NB4 (cell line): ENCODE measurements at regions not wholly inside any gene's neighbourhood (a gene's known extent, or its start where the extent isn't known, plus 50 kb on each side); places are given as distances from the start of the nearest gene placed in this dataset.
"Not testable (repeated sequence)": the region's sequence is repeated elsewhere in the genome, so short reads cannot be mapped to it uniquely, and the experiment has no call there.

Experiments used
- DNase-seq: peaks from one replicate; pipeline ENCODE4 v3.0.0; 2010; ENCODE audit warnings: low read depth
- H3K4me3 ChIP-seq: one replicate; pipeline ENCODE4 v1.5.1; 2011; ENCODE audit warnings: mild to moderate bottlenecking, low read depth, low read length, moderate library complexity
- MYC ChIP-seq: IDR thresholded peaks from 2 replicates; pipeline ENCODE4 v1.6.1; 2011; ENCODE audit warnings: low read depth, low read length
- POLR2A ChIP-seq: IDR thresholded peaks from 2 replicates; pipeline ENCODE4 v1.6.1; 2011; ENCODE audit warnings: mild to moderate bottlenecking; ENCODE audit not compliant: insufficient read length; ENCODE audit errors: extremely low read depth
- TF ChIP-seq, protein P1 (sequence below): IDR thresholded peaks from one replicate; pipeline ENCODE4 v1.5.1; 2012; ENCODE audit warnings: low read depth, low read length
- TF ChIP-seq, protein P2 (sequence below): IDR thresholded peaks from 2 replicates; pipeline ENCODE4 v1.6.1; 2011; ENCODE audit warnings: low read depth, low read length

DNA sequence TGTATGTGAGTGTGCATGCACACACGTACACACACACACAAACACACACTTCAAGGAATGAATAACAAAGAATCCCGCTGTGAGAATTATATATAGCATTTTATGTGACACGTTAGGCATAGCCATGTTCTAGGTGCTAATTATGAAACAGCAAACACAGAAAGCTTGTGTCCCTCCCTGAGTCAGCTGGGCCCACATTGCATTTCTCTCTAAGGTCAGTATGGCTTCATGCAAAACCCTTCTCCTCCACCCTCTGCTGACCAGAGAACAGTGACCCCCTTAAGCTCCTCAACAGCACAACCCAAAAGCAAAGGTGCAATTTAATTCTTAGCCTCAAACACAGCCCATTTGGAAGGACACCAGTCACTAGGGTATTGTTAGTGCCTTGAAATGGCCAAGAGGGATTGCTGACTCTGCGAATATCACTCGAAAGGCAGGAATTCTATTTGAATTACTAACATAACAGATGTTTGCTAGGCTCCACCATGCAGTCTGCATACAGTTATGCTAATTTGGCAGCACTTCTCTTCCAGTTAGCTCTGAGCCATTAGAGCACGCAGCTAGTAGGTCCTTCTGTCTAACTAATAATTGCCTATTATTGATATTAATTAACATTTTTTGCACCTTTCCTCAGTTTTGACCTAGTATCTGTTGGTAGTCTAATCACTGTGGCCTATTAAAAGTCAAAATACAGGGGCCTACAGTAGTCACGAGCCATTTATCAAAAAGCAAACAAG, 149.0 kb downstream of the LNPK start:
- no peak for TF ChIP-seq MYC
- no peak overlapping the region for H3K4me3 ChIP-seq
- no peak for DNase-seq

DNA sequence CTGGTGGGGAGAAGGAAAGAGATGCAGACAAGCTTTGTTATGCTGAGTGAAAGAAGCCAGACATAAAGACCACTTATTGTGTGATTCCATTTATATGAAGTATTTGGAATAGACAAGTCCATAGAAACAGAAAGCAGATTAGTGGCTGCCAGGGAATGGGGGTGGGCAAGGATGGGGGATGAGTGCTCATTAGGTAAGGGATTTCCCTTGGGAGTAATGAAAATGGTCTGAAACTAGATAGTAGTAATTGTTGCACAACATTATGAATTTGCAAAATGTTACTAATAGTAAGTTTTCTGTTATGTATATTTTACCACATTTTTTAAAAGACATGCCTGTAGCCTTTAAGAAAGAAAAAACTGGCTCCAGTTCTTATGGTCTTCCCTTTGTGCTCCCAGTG, 154.9 kb downstream of the LNPK start:
- H3K4me3 ChIP-seq: no peak overlapping the region
- TF ChIP-seq POLR2A: no peak
- TF ChIP-seq, protein P1, sequence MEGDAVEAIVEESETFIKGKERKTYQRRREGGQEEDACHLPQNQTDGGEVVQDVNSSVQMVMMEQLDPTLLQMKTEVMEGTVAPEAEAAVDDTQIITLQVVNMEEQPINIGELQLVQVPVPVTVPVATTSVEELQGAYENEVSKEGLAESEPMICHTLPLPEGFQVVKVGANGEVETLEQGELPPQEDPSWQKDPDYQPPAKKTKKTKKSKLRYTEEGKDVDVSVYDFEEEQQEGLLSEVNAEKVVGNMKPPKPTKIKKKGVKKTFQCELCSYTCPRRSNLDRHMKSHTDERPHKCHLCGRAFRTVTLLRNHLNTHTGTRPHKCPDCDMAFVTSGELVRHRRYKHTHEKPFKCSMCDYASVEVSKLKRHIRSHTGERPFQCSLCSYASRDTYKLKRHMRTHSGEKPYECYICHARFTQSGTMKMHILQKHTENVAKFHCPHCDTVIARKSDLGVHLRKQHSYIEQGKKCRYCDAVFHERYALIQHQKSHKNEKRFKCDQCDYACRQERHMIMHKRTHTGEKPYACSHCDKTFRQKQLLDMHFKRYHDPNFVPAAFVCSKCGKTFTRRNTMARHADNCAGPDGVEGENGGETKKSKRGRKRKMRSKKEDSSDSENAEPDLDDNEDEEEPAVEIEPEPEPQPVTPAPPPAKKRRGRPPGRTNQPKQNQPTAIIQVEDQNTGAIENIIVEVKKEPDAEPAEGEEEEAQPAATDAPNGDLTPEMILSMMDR: no peak
- no peak for TF ChIP-seq MYC
- TF ChIP-seq, protein P2, sequence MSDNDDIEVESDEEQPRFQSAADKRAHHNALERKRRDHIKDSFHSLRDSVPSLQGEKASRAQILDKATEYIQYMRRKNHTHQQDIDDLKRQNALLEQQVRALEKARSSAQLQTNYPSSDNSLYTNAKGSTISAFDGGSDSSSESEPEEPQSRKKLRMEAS: no peak
- no peak for DNase-seq

DNA sequence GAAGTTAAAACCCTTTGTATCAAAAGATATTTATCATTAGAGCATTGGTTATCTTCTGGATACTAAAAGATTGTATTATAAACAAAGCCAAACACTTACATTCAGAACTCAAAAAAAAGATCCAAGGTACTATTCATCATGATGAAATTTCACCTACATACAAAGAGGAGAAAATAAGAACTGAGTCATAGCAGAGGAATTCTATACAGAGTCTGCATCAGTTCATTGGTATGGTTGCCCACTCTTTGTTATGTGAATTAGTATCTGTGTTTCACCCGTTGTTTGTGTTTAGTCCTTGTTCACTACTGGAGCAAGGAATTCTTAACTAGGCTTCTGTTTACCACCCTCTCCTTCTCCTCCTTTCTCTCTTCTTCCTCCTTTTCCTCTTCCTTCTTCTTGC, 157.9 kb downstream of the LNPK start:
- no peak overlapping the region for H3K4me3 ChIP-seq
- no peak for DNase-seq
- TF ChIP-seq MYC (no peak), POLR2A (no peak)
- TF ChIP-seq, protein P2: no peak
- TF ChIP-seq, protein P1: no peak

DNA sequence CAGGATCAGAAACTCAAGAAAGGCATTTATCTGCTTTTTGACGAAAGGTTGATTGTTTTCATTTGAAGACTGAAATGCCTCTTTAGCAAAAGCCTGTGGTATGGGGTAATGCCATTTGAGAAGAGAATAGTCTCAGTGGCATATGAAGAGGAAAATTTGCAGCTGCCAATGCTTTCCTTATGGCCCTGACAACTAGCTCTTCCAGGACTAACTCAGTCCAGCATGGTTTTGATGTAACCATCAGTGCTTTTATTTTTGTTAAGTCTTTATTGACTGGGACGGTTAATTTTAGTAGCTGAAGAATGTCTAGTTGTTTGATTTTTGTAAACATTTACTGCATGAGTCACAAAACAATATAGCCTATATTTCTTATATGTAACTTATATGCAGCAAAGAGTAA, 158.4 kb downstream of the LNPK start:
- H3K4me3 ChIP-seq: no peak overlapping the region
- no peak for DNase-seq
- TF ChIP-seq MYC (no peak), POLR2A (no peak)
- TF ChIP-seq, protein P1: no peak
- TF ChIP-seq, protein P2: no peak

DNA sequence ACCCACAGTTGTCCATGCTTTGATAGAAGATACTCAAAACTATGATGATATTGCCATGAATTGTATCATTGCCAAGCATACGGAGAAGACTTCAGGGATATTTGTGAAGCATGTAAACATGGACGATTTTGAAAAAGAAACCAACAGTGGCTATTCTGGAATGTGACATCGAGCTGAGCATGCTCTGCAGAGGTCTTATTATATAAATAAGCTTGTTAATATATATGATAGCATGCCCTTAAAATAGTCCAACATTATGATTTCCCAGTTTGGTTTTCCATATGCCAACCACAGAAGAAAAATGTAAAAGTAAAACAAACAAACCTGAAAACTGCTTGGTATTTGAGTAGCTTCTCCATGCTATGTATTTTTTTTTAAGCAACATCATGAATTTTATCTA, 159.1 kb downstream of the LNPK start:
- DNase-seq: no peak
- TF ChIP-seq, protein P2: no peak
- H3K4me3 ChIP-seq: no peak overlapping the region

DNA sequence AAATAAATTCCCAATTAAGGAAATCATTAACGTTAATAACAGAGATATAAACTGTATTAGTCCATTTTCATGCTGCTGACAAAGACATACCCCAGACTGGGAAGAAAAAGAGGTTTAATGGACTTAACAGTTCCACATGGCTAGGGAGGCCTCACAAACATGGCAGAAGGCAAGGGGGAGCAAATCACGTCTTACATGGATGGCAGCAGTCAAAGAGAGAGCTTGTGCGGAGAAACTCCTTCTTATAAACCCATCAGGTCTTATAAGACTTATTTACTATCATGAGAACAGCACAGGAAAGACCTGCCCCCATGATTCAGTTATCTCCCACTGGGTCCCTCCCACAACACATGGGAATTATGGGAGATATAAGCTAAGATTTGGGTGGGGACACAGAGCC, 161.3 kb downstream of the LNPK start:
- not testable (repeated sequence) for DNase-seq, H3K4me3 ChIP-seq

DNA sequence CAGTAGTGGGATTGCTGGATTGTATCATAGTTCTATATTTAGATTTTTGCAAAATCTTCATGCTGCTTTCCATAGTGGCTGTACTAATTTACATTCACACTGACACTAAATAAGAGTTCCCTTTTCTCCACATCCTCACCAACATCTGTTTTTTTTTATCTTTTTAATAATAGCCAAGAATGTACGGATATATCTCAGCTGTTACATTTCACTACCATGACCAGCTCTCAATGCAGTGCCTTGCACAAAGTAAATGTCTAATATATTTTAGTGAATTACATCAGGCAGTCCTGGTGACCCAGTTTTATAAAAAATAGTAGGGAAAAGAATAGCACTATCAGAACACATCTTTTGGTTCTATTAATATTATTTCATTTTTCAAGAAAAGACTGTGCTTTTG, 161.8 kb downstream of the LNPK start:
- no peak overlapping the region for H3K4me3 ChIP-seq
- no peak for TF ChIP-seq POLR2A
- no peak for TF ChIP-seq MYC
- TF ChIP-seq, protein P2: no peak
- TF ChIP-seq, protein P1: no peak
- no peak for DNase-seq
